IgD-negative memory B cell (primary cell): ENCODE measurements at regions not wholly inside any gene's neighbourhood (a gene's known extent, or its start where the extent isn't known, plus 50 kb on each side); places are given as distances from the start of the nearest gene placed in this dataset.

ENCODE experiments used
- H3K27ac Mint-ChIP-seq, 3 donors: one replicate each; pipeline ENCODE4 v1.8.0; 2020 to 2022; ENCODE audit warnings: mild to moderate bottlenecking in 3 of 3, mixed read lengths in 3 of 3, moderate library complexity in 1 of 3
- H3K27me3 Mint-ChIP-seq: one replicate; pipeline ENCODE4 v1.8.0; 2021; ENCODE audit warnings: mixed read lengths
- H3K36me3 Mint-ChIP-seq: one replicate; pipeline ENCODE4 v1.8.0; 2020; ENCODE audit warnings: mild to moderate bottlenecking, mixed read lengths
- H3K4me1 Mint-ChIP-seq, 3 donors: one replicate each; pipeline ENCODE4 v1.8.0; 2020 to 2022; ENCODE audit warnings: mixed read lengths in 3 of 3, mild to moderate bottlenecking in 1 of 3
- H3K4me3 Mint-ChIP-seq, 4 donors: one replicate each; pipeline ENCODE4 v1.8.0; 2020 to 2022; ENCODE audit warnings: mild to moderate bottlenecking in 4 of 4, mixed read lengths in 4 of 4, moderate library complexity in 3 of 4
- H3K9me3 Mint-ChIP-seq, 3 donors: one replicate each; pipeline ENCODE4 v1.8.0; 2020 to 2021; ENCODE audit warnings: mixed read lengths in 3 of 3, mild to moderate bottlenecking in 1 of 3

GRCh38 chr1:200237066-200237465 is 172.8 kb downstream of the ZNF281 start:
- Mint-ChIP-seq H3K27me3 (peaks cover 26% of the 10 kb centered on the region), H3K9me3 (peaks cover 0 to 2% (median 0%) of the 10 kb centered on the region in 3 donors), H3K4me1 (peaks cover 0 to 3% (median 0%) of the 10 kb centered on the region in 3 donors)

GRCh38 chr1:200234938-200235337 is 174.9 kb downstream of the ZNF281 start:
- Mint-ChIP-seq H3K36me3 (peaks cover 5% of the 10 kb centered on the region), H3K27me3 (peaks cover 21% of the 10 kb centered on the region), H3K27ac (no peak overlapping the region), H3K4me3 (no peak overlapping the region), H3K9me3 (peaks cover 0 to 2% (median 0%) of the 10 kb centered on the region in 3 donors), H3K4me1 (peaks cover 0 to 1% (median 0%) of the 10 kb centered on the region in 3 donors)

More at GRCh38 chr1:200237066-200237465, 172.8 kb downstream of the ZNF281 start:
- Mint-ChIP-seq H3K4me3 (no peak overlapping the region), H3K27ac (no peak overlapping the region), H3K36me3 (peaks cover 5% of the 10 kb centered on the region)

- Mint-ChIP-seq H3K36me3 (peaks cover 5% of the 10 kb centered on the region), H3K4me1 (peaks cover 0 to 1% (median 0%) of the 10 kb centered on the region in 3 donors), H3K4me3 (no peak overlapping the region), H3K27me3 (peaks cover 26% of the 10 kb centered on the region), H3K9me3 (peaks cover 0 to 2% (median 0%) of the 10 kb centered on the region in 3 donors), H3K27ac (no peak overlapping the region)
Measured at GRCh38 chr1:200233393-200233792, 176.4 kb downstream of the ZNF281 start.

- H3K27ac Mint-ChIP-seq = no peak overlapping the region
- H3K36me3 Mint-ChIP-seq = peaks cover 7% of the 10 kb centered on the region
- no peak overlapping the region for H3K4me3 Mint-ChIP-seq
- H3K4me1 Mint-ChIP-seq = peaks cover 2% of the 10 kb centered on the region in 3 donors
- peaks cover 26% of the 10 kb centered on the region for H3K27me3 Mint-ChIP-seq
- peaks cover 0 to under 1% (median 0%) of the 10 kb centered on the region in 3 donors for H3K9me3 Mint-ChIP-seq
Measured at GRCh38 chr1:200231787-200232231, 178.0 kb downstream of the ZNF281 start.

DNA sequence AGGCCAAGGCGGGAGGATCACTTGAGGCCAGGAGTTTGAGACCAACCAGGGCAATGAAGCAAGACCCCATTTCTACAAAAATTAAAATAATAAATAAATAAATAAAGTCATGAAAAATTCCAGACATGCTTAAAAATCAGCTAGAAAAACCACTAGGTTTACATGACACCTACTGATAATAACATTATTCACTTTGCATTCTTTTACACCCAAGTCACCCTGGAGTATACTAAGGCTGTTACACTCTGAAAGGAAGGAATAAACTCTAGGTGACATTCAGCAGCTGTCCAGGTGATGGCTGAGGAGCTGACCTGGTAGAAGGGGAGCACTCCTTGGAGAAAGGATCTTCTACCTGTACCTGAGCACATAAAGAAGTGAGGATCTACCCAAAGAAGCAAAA is 179.2 kb downstream of the ZNF281 start:
- no peak overlapping the region for H3K27ac Mint-ChIP-seq
- peaks cover 6% of the 10 kb centered on the region for H3K36me3 Mint-ChIP-seq
- peaks cover 0 to 2% (median 0%) of the 10 kb centered on the region in 3 donors for H3K9me3 Mint-ChIP-seq
- no peak overlapping the region for H3K4me3 Mint-ChIP-seq
- peaks cover 9 to 10% (median 10%) of the 10 kb centered on the region in 3 donors for H3K4me1 Mint-ChIP-seq
- H3K27me3 Mint-ChIP-seq = peaks cover 27% of the 10 kb centered on the region

DNA sequence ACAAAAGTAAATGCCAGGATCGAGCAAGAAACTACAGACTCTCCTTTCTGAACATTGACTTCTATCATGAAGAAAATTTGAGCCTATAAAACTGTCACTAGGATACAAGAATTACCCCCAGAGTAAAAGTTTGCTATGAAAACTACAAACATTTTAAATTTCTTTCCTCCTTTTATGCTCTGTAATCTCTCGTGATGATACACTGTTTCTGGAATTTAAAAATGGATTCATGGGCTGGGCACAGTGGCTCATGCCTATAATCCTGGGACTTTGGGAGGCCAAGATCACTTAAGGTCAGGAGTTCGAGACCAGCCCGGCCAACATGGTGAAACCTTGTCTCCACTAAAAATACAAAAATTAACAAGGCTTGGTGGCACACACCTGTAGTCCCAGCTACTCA is 181.3 kb downstream of the ZNF281 start:
- H3K4me1 Mint-ChIP-seq = peaks cover 9 to 12% (median 10%) of the 10 kb centered on the region in 3 donors
- peaks cover 9% of the 10 kb centered on the region for H3K36me3 Mint-ChIP-seq
- H3K9me3 Mint-ChIP-seq = peaks cover 0 to 2% (median 0%) of the 10 kb centered on the region in 3 donors
- no peak overlapping the region for H3K27ac Mint-ChIP-seq
- H3K4me3 Mint-ChIP-seq = no peak overlapping the region
- H3K27me3 Mint-ChIP-seq = peaks cover 21% of the 10 kb centered on the region

DNA sequence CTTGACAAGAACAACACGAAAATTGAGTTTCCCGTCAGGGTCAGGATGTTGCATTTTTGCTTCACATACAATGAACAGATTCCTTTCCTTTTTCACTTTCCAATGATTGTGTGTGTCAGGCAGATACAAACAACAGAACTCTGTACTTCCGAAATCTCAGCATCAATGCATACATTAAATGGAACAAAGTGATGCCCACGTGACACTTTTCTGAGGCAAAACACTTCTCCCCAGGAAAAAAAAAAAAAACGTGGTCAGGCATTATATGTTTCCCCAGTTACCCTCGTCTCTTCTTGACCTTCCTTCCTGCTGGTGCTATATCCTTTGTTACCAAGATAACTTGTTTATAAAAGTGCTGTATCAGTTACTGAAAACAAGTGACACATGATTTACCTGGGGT is 181.8 kb downstream of the ZNF281 start:
- no peak overlapping the region for H3K27ac Mint-ChIP-seq
- H3K4me3 Mint-ChIP-seq = no peak overlapping the region
- H3K9me3 Mint-ChIP-seq = peaks cover 0 to 2% (median 0%) of the 10 kb centered on the region in 3 donors
- H3K27me3 Mint-ChIP-seq = peaks cover 21% of the 10 kb centered on the region
- H3K36me3 Mint-ChIP-seq = peaks cover 9% of the 10 kb centered on the region
- H3K4me1 Mint-ChIP-seq = peaks cover 9 to 12% (median 10%) of the 10 kb centered on the region in 3 donors
